Neural progenitor cell (in vitro differentiated cells): ENCODE measurements at regions not wholly inside any gene's neighbourhood (a gene's known extent, or its start where the extent isn't known, plus 50 kb on each side); places are given as distances from the start of the nearest gene placed in this dataset.

Source experiments
- DNase-seq: peaks from one replicate; pipeline ENCODE4 v3.0.0-alpha.2; 2016; ENCODE audit warnings: low spot score
- H2AFZ ChIP-seq: fragments of 200-600 bp; sonication (generic); replicated peaks from 2 replicates; pipeline ENCODE4 v1.6.1; 2016; ENCODE audit warnings: antibody characterized with exemption
- H3F3A ChIP-seq: fragments of 200-600 bp; sonication (generic); 2 replicates; pipeline ENCODE4 v1.6.1; 2016; ENCODE audit warnings: antibody characterized with exemption, low read depth
- H3K27ac ChIP-seq: fragments of 200-600 bp; sonication (generic); 2 replicates; pipeline ENCODE4 v1.5.1; 2016; ENCODE audit warnings: mild to moderate bottlenecking
- H3K27me3 ChIP-seq: fragments of 200-600 bp; sonication (generic); 2 replicates; pipeline ENCODE4 v1.6.1; 2016; ENCODE audit warnings: mild to moderate bottlenecking, moderate library complexity
- H3K36me3 ChIP-seq: fragments of 200-600 bp; sonication (generic); 2 replicates; pipeline ENCODE4 v1.5.1; 2016
- H3K4me1 ChIP-seq: fragments of 200-600 bp; sonication (generic); 2 replicates; pipeline ENCODE4 v1.6.1; 2016; ENCODE audit warnings: mixed run types
- H3K4me2 ChIP-seq: fragments of 200-600 bp; sonication (generic); 2 replicates; pipeline ENCODE4 v1.6.1; 2016
- H3K4me3 ChIP-seq: fragments of 200-600 bp; sonication (generic); 2 replicates; pipeline ENCODE4 v1.5.1; 2016
- H3K79me2 ChIP-seq: fragments of 200-600 bp; sonication (generic); 2 replicates; pipeline ENCODE4 v1.6.1; 2016; ENCODE audit warnings: low read depth
- H3K9ac ChIP-seq: fragments of 200-600 bp; sonication (generic); 2 replicates; pipeline ENCODE4 v1.6.1; 2016
- H3K9me3 ChIP-seq: fragments of 200-600 bp; sonication (generic); 2 replicates; pipeline ENCODE4 v1.5.1; 2016; ENCODE audit warnings: low read depth
- H4K20me1 ChIP-seq: fragments of 200-600 bp; sonication (generic); 2 replicates; pipeline ENCODE4 v1.6.1; 2016; ENCODE audit warnings: low read depth
- H3K27ac Mint-ChIP-seq: 3 replicates; pipeline ENCODE4 v1.8.0; 2021; ENCODE audit warnings: mixed read lengths
- H3K27me3 Mint-ChIP-seq: 2 replicates; pipeline ENCODE4 v1.8.0; 2022; ENCODE audit warnings: low read depth, mild to moderate bottlenecking, inconsistent platforms, moderate library complexity, mixed read lengths; ENCODE audit not compliant: insufficient read depth
- H3K36me3 Mint-ChIP-seq: 3 replicates; pipeline ENCODE4 v1.8.0; 2021; ENCODE audit warnings: mixed read lengths
- H3K4me1 Mint-ChIP-seq: 3 replicates; pipeline ENCODE4 v1.8.0; 2021; ENCODE audit warnings: mixed read lengths
- H3K4me3 Mint-ChIP-seq: 3 replicates; pipeline ENCODE4 v1.8.0; 2021; ENCODE audit warnings: mild to moderate bottlenecking, moderate library complexity, mixed read lengths
- H3K9me3 Mint-ChIP-seq: 3 replicates; pipeline ENCODE4 v1.8.0; 2020; ENCODE audit warnings: mixed read lengths
- CTCF ChIP-seq: fragments of 200-600 bp; sonication (generic); IDR thresholded peaks from 2 replicates; pipeline ENCODE4 v1.5.1; 2017; ENCODE audit warnings: antibody characterized with exemption, mild to moderate bottlenecking
- EZH2 ChIP-seq: fragments of 200-600 bp; sonication (generic); IDR thresholded peaks from 2 replicates; pipeline ENCODE4 v1.6.1; 2017; ENCODE audit warnings: antibody characterized with exemption, mild to moderate bottlenecking, moderate library complexity
- EZH2phosphoT487 ChIP-seq: fragments of 200-600 bp; sonication (generic); IDR thresholded peaks from 2 replicates; pipeline ENCODE4 v1.6.1; 2017; ENCODE audit warnings: antibody characterized with exemption

- Mint-ChIP-seq H3K9me3 (no peaks in the 10 kb centered on the region), H3K27ac (no peak overlapping the region), H3K27me3 (peaks cover 4% of the 10 kb centered on the region), H3K4me3 (no peak overlapping the region), H3K4me1 (peaks cover 5% of the 10 kb centered on the region), H3K36me3 (no peaks in the 10 kb centered on the region)
- no peak overlapping the region for H3K27ac ChIP-seq
- no peak overlapping the region for H3K9ac ChIP-seq
- no peaks in the 10 kb centered on the region for H3K9me3 ChIP-seq
- no peaks in the 10 kb centered on the region for H3K4me1 ChIP-seq
- H4K20me1 ChIP-seq, result no peaks in the 10 kb centered on the region
- H3K4me3 ChIP-seq, result no peak overlapping the region
- H3K36me3 ChIP-seq, result no peaks in the 10 kb centered on the region
- H3K79me2 ChIP-seq, result no peaks in the 10 kb centered on the region
- no peak overlapping the region for H2AFZ ChIP-seq
- TF ChIP-seq EZH2, result no peak
- no peak for DNase-seq
- no peaks in the 10 kb centered on the region for H3K27me3 ChIP-seq
- H3K4me2 ChIP-seq, result no peak overlapping the region
- H3F3A ChIP-seq, result no peaks in the 10 kb centered on the region
Measured at GRCh38 chr15:39228889-39229288, 352.0 kb upstream of the THBS1 start.

- H3K36me3 ChIP-seq, result no peaks in the 10 kb centered on the region
- H3K4me2 ChIP-seq, result no peak overlapping the region
- no peak overlapping the region for H3K4me3 Mint-ChIP-seq
Measured at GRCh38 chr15:39230205-39230907, 350.5 kb upstream of the THBS1 start.

DNA sequence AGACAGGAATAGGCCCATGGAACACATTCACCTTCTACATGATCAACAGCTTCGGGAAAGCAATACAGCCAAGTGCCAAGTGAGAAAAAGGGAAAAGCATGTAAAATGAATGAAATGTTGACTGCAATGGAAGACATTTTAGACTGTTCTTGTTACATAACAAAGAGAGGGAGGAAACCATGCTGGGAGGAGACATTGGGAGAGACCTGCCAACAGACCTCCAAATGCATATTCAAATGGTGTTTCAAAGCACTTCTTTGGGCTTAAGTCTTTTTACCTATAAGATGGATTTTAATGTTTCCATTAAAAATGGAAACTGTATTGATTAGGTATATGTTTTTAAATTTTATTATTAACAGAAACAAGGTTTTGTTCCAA, 350.0 kb upstream of the THBS1 start:
- H3K9me3 ChIP-seq, result no peaks in the 10 kb centered on the region
- H3K4me2 ChIP-seq, result no peak overlapping the region
- H3K4me3 ChIP-seq, result no peak overlapping the region
- no peak for DNase-seq
- no peak overlapping the region for H3K9ac ChIP-seq
- H3K79me2 ChIP-seq, result no peaks in the 10 kb centered on the region
- H3K36me3 ChIP-seq, result no peaks in the 10 kb centered on the region
- H3K9me3 Mint-ChIP-seq, result no peaks in the 10 kb centered on the region
- peaks cover 5% of the 10 kb centered on the region for H3K4me1 Mint-ChIP-seq
- TF ChIP-seq CTCF (no peak), EZH2 (no peak), EZH2phosphoT487 (no peak)
- H3K27ac Mint-ChIP-seq, result no peak overlapping the region
- H3K27me3 ChIP-seq, result no peaks in the 10 kb centered on the region
- H3K36me3 Mint-ChIP-seq, result no peaks in the 10 kb centered on the region
- H2AFZ ChIP-seq, result no peak overlapping the region
- no peak overlapping the region for H3K27ac ChIP-seq
- no peak overlapping the region for H3K4me3 Mint-ChIP-seq
- H3K4me1 ChIP-seq, result no peaks in the 10 kb centered on the region
- peaks cover 4% of the 10 kb centered on the region for H3K27me3 Mint-ChIP-seq
- H3F3A ChIP-seq, result no peaks in the 10 kb centered on the region
- H4K20me1 ChIP-seq, result no peaks in the 10 kb centered on the region

More at GRCh38 chr15:39230205-39230907, 350.5 kb upstream of the THBS1 start:
- no peak for TF ChIP-seq EZH2
- no peak for TF ChIP-seq EZH2phosphoT487
- no peak for TF ChIP-seq CTCF
- Histone ChIP-seq H3F3A (no peaks in the 10 kb centered on the region), H3K4me1 (no peaks in the 10 kb centered on the region), H3K27ac (no peak overlapping the region), H2AFZ (peak overlapping the region; percentile 14), H3K9ac (no peak overlapping the region), H3K4me3 (no peak overlapping the region), H3K27me3 (no peaks in the 10 kb centered on the region), H3K79me2 (no peaks in the 10 kb centered on the region), H3K9me3 (no peaks in the 10 kb centered on the region), H4K20me1 (no peaks in the 10 kb centered on the region)
- no peak for DNase-seq
- peaks cover 4% of the 10 kb centered on the region for H3K27me3 Mint-ChIP-seq
- peaks cover 5% of the 10 kb centered on the region for H3K4me1 Mint-ChIP-seq
- H3K27ac Mint-ChIP-seq, result no peak overlapping the region
- H3K9me3 Mint-ChIP-seq, result no peaks in the 10 kb centered on the region
- no peaks in the 10 kb centered on the region for H3K36me3 Mint-ChIP-seq

GRCh38 chr15:39232512-39232911, 348.4 kb upstream of the THBS1 start:
- DNase-seq, result no peak
- Histone ChIP-seq H3K36me3 (no peaks in the 10 kb centered on the region), H3K9ac (no peak overlapping the region), H3F3A (no peaks in the 10 kb centered on the region), H3K4me3 (no peak overlapping the region), H3K27me3 (no peaks in the 10 kb centered on the region), H2AFZ (no peak overlapping the region), H4K20me1 (no peaks in the 10 kb centered on the region), H3K79me2 (no peaks in the 10 kb centered on the region), H3K4me1 (no peaks in the 10 kb centered on the region), H3K4me2 (no peak overlapping the region), H3K27ac (no peak overlapping the region), H3K9me3 (no peaks in the 10 kb centered on the region)
- TF ChIP-seq EZH2 (no peak), CTCF (no peak), EZH2phosphoT487 (no peak)
- Mint-ChIP-seq H3K4me3 (no peak overlapping the region), H3K27me3 (peaks cover 4% of the 10 kb centered on the region), H3K27ac (no peak overlapping the region), H3K9me3 (no peaks in the 10 kb centered on the region), H3K4me1 (peaks cover 5% of the 10 kb centered on the region), H3K36me3 (no peaks in the 10 kb centered on the region)
